ENCODE measurements at regions not wholly inside any gene's neighbourhood (a gene's known extent, or its start where the extent isn't known, plus 50 kb on each side); places are given as distances from the start of the nearest gene placed in this dataset.
"Not testable (repeated sequence)": the region's sequence is repeated elsewhere in the genome, so short reads cannot be mapped to it uniquely, and the experiment has no call there.

GRCh38 chr2:118755384-118755783 lies 92.1 kb downstream of the EN1 start:
- DNase-seq, result no peak
- Mint-ChIP-seq H3K36me3 (ENCODE audit: insufficient read depth) (peaks cover 2% of the 10 kb centered on the region), H3K9me3 (no peaks in the 10 kb centered on the region), H3K4me1 (ENCODE audit: low read depth in 2 of 2) (no peaks in the 10 kb centered on the region), H3K27me3 (peaks cover 17 to 52% of the 10 kb centered on the region in 2 donors), H3K27ac (no peak overlapping the region), H3K4me3 (no peak overlapping the region)
- ATAC-seq (replicated peaks), result no peak

GRCh38 chr2:118752762-118753429 lies 94.6 kb downstream of the EN1 start:
- DNase-seq, result no peak
- no peaks in the 10 kb centered on the region for H3K9me3 Mint-ChIP-seq
- H3K4me1 Mint-ChIP-seq (ENCODE audit: low read depth in 2 of 2), result no peaks in the 10 kb centered on the region
- H3K4me3 Mint-ChIP-seq, result no peak overlapping the region
- H3K27me3 Mint-ChIP-seq, result peaks cover 7 to 41% of the 10 kb centered on the region in 2 donors
- ATAC-seq (replicated peaks), result no peak
- H3K27ac Mint-ChIP-seq, result no peak overlapping the region
- no peaks in the 10 kb centered on the region for H3K36me3 Mint-ChIP-seq (ENCODE audit: insufficient read depth)

- Mint-ChIP-seq H3K27me3 (peaks cover 13 to 36% of the 10 kb centered on the region in 2 donors), H3K9me3 (peaks cover 3 to 5% of the 10 kb centered on the region in 2 donors), H3K4me1 (ENCODE audit: low read depth in 2 of 2) (no peaks in the 10 kb centered on the region), H3K27ac (no peak overlapping the region), H3K4me3 (no peak overlapping the region), H3K36me3 (ENCODE audit: insufficient read depth) (no peaks in the 10 kb centered on the region)
- ATAC-seq (replicated peaks) (no peak), DNase-seq (no peak)
Observed at GRCh38 chr2:118750959-118751565, 96.4 kb downstream of the EN1 start.

- no peaks in the 10 kb centered on the region for H3K4me1 Mint-ChIP-seq (ENCODE audit: low read depth in 2 of 2)
- H3K36me3 Mint-ChIP-seq (ENCODE audit: insufficient read depth), result no peaks in the 10 kb centered on the region
- peaks cover 3 to 20% of the 10 kb centered on the region in 2 donors for H3K9me3 Mint-ChIP-seq
- peaks cover 17 to 47% of the 10 kb centered on the region in 2 donors for H3K27me3 Mint-ChIP-seq
- ATAC-seq (replicated peaks) (no peak), DNase-seq (no peak)
- H3K4me3 Mint-ChIP-seq, result no peak overlapping the region
- H3K27ac Mint-ChIP-seq, result no peak overlapping the region
Observed at GRCh38 chr2:118748245-118748885, 99.1 kb downstream of the EN1 start.

GRCh38 chr2:118747637-118748036 lies 99.8 kb downstream of the EN1 start:
- DNase-seq (no peak), ATAC-seq (replicated peaks) (no peak)
- Mint-ChIP-seq H3K4me3 (no peak overlapping the region), H3K9me3 (peaks cover 3 to 20% of the 10 kb centered on the region in 2 donors), H3K4me1 (ENCODE audit: low read depth in 2 of 2) (no peaks in the 10 kb centered on the region), H3K27ac (no peak overlapping the region), H3K27me3 (peaks cover 17 to 40% of the 10 kb centered on the region in 2 donors), H3K36me3 (ENCODE audit: insufficient read depth) (no peaks in the 10 kb centered on the region)

GRCh38 chr2:118747066-118747465 lies 100.4 kb downstream of the EN1 start:
- Mint-ChIP-seq H3K4me1 (ENCODE audit: low read depth in 2 of 2) (no peaks in the 10 kb centered on the region), H3K4me3 (no peak overlapping the region), H3K27ac (no peak overlapping the region), H3K36me3 (ENCODE audit: insufficient read depth) (no peaks in the 10 kb centered on the region), H3K27me3 (peaks cover 17 to 34% of the 10 kb centered on the region in 2 donors), H3K9me3 (peaks cover 3 to 20% of the 10 kb centered on the region in 2 donors)
- DNase-seq (no peak), ATAC-seq (replicated peaks) (no peak)

- not testable (repeated sequence) for H3K27ac Mint-ChIP-seq; H3K36me3 Mint-ChIP-seq (ENCODE audit: insufficient read depth); DNase-seq; H3K4me3 Mint-ChIP-seq; ATAC-seq (replicated peaks); H3K4me1 Mint-ChIP-seq (ENCODE audit: low read depth in 2 of 2)
- peaks cover 3 to 20% of the 10 kb centered on the region in 2 donors for H3K9me3 Mint-ChIP-seq
- peaks cover 11 to 35% of the 10 kb centered on the region in 2 donors for H3K27me3 Mint-ChIP-seq
Observed at GRCh38 chr2:118744682-118745181, 102.7 kb downstream of the EN1 start.

- H3K4me3 Mint-ChIP-seq, result no peak overlapping the region
- DNase-seq, result no peak
- no peaks in the 10 kb centered on the region for H3K9me3 Mint-ChIP-seq
- H3K27me3 Mint-ChIP-seq, result peaks cover 5 to 9% of the 10 kb centered on the region in 2 donors
- no peaks in the 10 kb centered on the region for H3K4me1 Mint-ChIP-seq (ENCODE audit: low read depth in 2 of 2)
- H3K27ac Mint-ChIP-seq, result no peak overlapping the region
- no peaks in the 10 kb centered on the region for H3K36me3 Mint-ChIP-seq (ENCODE audit: insufficient read depth)
- no peak for ATAC-seq (replicated peaks)
Observed at GRCh38 chr2:118738524-118739308, 108.7 kb downstream of the EN1 start.

GRCh38 chr2:118738106-118738505 lies 109.3 kb downstream of the EN1 start:
- Mint-ChIP-seq H3K9me3 (no peaks in the 10 kb centered on the region), H3K4me1 (ENCODE audit: low read depth in 2 of 2) (no peaks in the 10 kb centered on the region), H3K27ac (no peak overlapping the region), H3K36me3 (ENCODE audit: insufficient read depth) (no peaks in the 10 kb centered on the region), H3K27me3 (peaks cover 5 to 9% of the 10 kb centered on the region in 2 donors), H3K4me3 (no peak overlapping the region)
- DNase-seq (no peak), ATAC-seq (replicated peaks) (no peak)

- Mint-ChIP-seq H3K4me3 (no peak overlapping the region), H3K9me3 (no peaks in the 10 kb centered on the region), H3K27ac (no peak overlapping the region), H3K4me1 (ENCODE audit: low read depth in 2 of 2) (no peaks in the 10 kb centered on the region), H3K27me3 (peaks cover 5 to 9% of the 10 kb centered on the region in 2 donors), H3K36me3 (ENCODE audit: insufficient read depth) (no peaks in the 10 kb centered on the region)
- ATAC-seq (replicated peaks) (no peak), DNase-seq (no peak)
Observed at GRCh38 chr2:118737684-118738083, 109.8 kb downstream of the EN1 start.

- Mint-ChIP-seq H3K4me3 (no peak overlapping the region), H3K9me3 (peaks cover 3 to 11% of the 10 kb centered on the region in 2 donors), H3K27ac (no peak overlapping the region), H3K4me1 (ENCODE audit: low read depth in 2 of 2) (no peaks in the 10 kb centered on the region), H3K36me3 (ENCODE audit: insufficient read depth) (no peaks in the 10 kb centered on the region), H3K27me3 (peaks cover 0 to 11% of the 10 kb centered on the region in 2 donors)
- no peak for ATAC-seq (replicated peaks)
- DNase-seq, result no peak
Observed at GRCh38 chr2:118732432-118732831, 115.0 kb downstream of the EN1 start.

- no peaks in the 10 kb centered on the region for H3K4me1 Mint-ChIP-seq (ENCODE audit: low read depth in 2 of 2)
- DNase-seq, result no peak
- no peak for ATAC-seq (replicated peaks)
- H3K36me3 Mint-ChIP-seq (ENCODE audit: insufficient read depth), result no peaks in the 10 kb centered on the region
- peaks cover 3 to 11% of the 10 kb centered on the region in 2 donors for H3K9me3 Mint-ChIP-seq
- no peak overlapping the region for H3K27ac Mint-ChIP-seq
- H3K27me3 Mint-ChIP-seq, result peaks cover 0 to 11% of the 10 kb centered on the region in 2 donors
- H3K4me3 Mint-ChIP-seq, result no peak overlapping the region
Observed at GRCh38 chr2:118731413-118731812, 116.0 kb downstream of the EN1 start.

GRCh38 chr2:118730405-118730804 lies 117.0 kb downstream of the EN1 start:
- no peak for DNase-seq
- H3K4me1 Mint-ChIP-seq (ENCODE audit: low read depth in 2 of 2), result no peaks in the 10 kb centered on the region
- peaks cover 3 to 11% of the 10 kb centered on the region in 2 donors for H3K9me3 Mint-ChIP-seq
- no peak overlapping the region for H3K27ac Mint-ChIP-seq
- H3K4me3 Mint-ChIP-seq, result no peak overlapping the region
- ATAC-seq (replicated peaks), result no peak
- no peaks in the 10 kb centered on the region for H3K36me3 Mint-ChIP-seq (ENCODE audit: insufficient read depth)
- peaks cover 4 to 19% of the 10 kb centered on the region in 2 donors for H3K27me3 Mint-ChIP-seq

All from effector memory CD8-positive, alpha-beta T cell (primary cell).